Activated CD4-positive, alpha-beta T cell treated with anti-CD3 and anti-CD28 coated beads, Interleukin-2, amount 50 U/mL, for 16 hours (primary cell): ENCODE measurements at regions not wholly inside any gene's neighbourhood (a gene's known extent, or its start where the extent isn't known, plus 50 kb on each side); places are given as distances from the start of the nearest gene placed in this dataset.

Source experiments
- DNase-seq: peaks from one replicate; pipeline ENCODE4 v3.0.0-alpha.2; 2020

- DNase-seq, result no peak
These were observed 143.8 kb upstream of the RPL38 start for GRCh38 chr17:74059479-74060240.

GRCh38 chr17:74061758-74062157, 141.7 kb upstream of the RPL38 start:
- no peak for DNase-seq

- DNase-seq, result no peak
These were observed 141.2 kb upstream of the RPL38 start for GRCh38 chr17:74062234-74062633.

GRCh38 chr17:74063439-74063838, 140.0 kb upstream of the RPL38 start:
- DNase-seq, result no peak

GRCh38 chr17:74070374-74070773, 133.1 kb upstream of the RPL38 start:
- DNase-seq, result no peak

- no peak for DNase-seq
These were observed 132.3 kb upstream of the RPL38 start for GRCh38 chr17:74070998-74071679.

- DNase-seq, result no peak
These were observed 131.1 kb upstream of the RPL38 start for GRCh38 chr17:74072340-74072739.

- no peak for DNase-seq
These were observed 127.0 kb upstream of the RPL38 start for GRCh38 chr17:74076446-74076845.

GRCh38 chr17:74077231-74077630, 126.2 kb upstream of the RPL38 start:
- no peak for DNase-seq

GRCh38 chr17:74078363-74078941, 125.0 kb upstream of the RPL38 start:
- DNase-seq, result no peak

- no peak for DNase-seq
These were observed 123.8 kb upstream of the RPL38 start for GRCh38 chr17:74079537-74080300.

- no peak for DNase-seq
These were observed 122.6 kb upstream of the RPL38 start for GRCh38 chr17:74080656-74081582.

- no peak for DNase-seq
These were observed 120.6 kb upstream of the RPL38 start for GRCh38 chr17:74082886-74083285.

GRCh38 chr17:74083321-74083720, 120.2 kb upstream of the RPL38 start:
- no peak for DNase-seq

- no peak for DNase-seq
These were observed 118.0 kb upstream of the RPL38 start for GRCh38 chr17:74085434-74085833.

- DNase-seq, result no peak
These were observed 116.4 kb upstream of the RPL38 start for GRCh38 chr17:74087002-74087585.

- DNase-seq, result no peak
These were observed 115.1 kb upstream of the RPL38 start for GRCh38 chr17:74088285-74088933.

GRCh38 chr17:74088934-74089329, 114.5 kb upstream of the RPL38 start:
- DNase-seq, result no peak

- no peak for DNase-seq
These were observed 114.1 kb upstream of the RPL38 start for GRCh38 chr17:74089380-74089779.

GRCh38 chr17:74089869-74090464, 113.5 kb upstream of the RPL38 start:
- DNase-seq, result peak; percentile 77

- no peak for DNase-seq
These were observed 108.8 kb upstream of the RPL38 start for GRCh38 chr17:74094651-74095050.
